CD4-positive, alpha-beta memory T cell (primary cell): ENCODE measurements at regions not wholly inside any gene's neighbourhood (a gene's known extent, or its start where the extent isn't known, plus 50 kb on each side); places are given as distances from the start of the nearest gene placed in this dataset.
"Not testable (repeated sequence)": the region's sequence is repeated elsewhere in the genome, so short reads cannot be mapped to it uniquely, and the experiment has no call there.

Experiments used
- CTCF ChIA-PET: fragments of 350-600 bp; sonication (Branson Sonifier 250); formaldehyde crosslinking; loops from one replicate; lab custom pipeline; 2021; ENCODE audit warnings: inconsistent platforms; ENCODE audit not compliant: partially characterized antibody; lab: Charles Lee
- POLR2A ChIA-PET: fragments of 350-600 bp; sonication (Branson Sonifier 250); formaldehyde crosslinking; loops from one replicate; lab custom pipeline; 2021; ENCODE audit not compliant: partially characterized antibody; lab: Charles Lee
- DNase-seq, 5 donors: peaks; one replicate each; pipeline versions ENCODE4 v3.0.0 to v3.0.0-alpha.2; 2020 to 2022; ENCODE audit warnings: mixed read lengths in 1 of 5
- H3K27ac ChIP-seq: one replicate; pipeline ENCODE4 v1.7.0; 2013; ENCODE audit warnings: low read depth, low read length
- H3K27me3 ChIP-seq: 2 replicates; pipeline ENCODE4 v1.7.0; 2013; ENCODE audit warnings: mild to moderate bottlenecking, low read length, moderate library complexity; ENCODE audit not compliant: insufficient read depth
- H3K36me3 ChIP-seq: 2 replicates; pipeline ENCODE4 v1.7.0; 2013; ENCODE audit warnings: mild to moderate bottlenecking, low read length, moderate library complexity; ENCODE audit not compliant: insufficient read depth
- H3K4me1 ChIP-seq: 2 replicates; pipeline ENCODE4 v1.7.0; 2013; ENCODE audit warnings: mild to moderate bottlenecking, low read length, moderate library complexity; ENCODE audit not compliant: insufficient read depth
- H3K4me3 ChIP-seq, 2 donors: one replicate each; pipeline ENCODE4 v1.7.0; 2013; ENCODE audit warnings: low read length in 2 of 2, mild to moderate bottlenecking in 1 of 2
- H3K9me3 ChIP-seq, 2 donors: one replicate each; pipeline ENCODE4 v1.7.0; 2013; ENCODE audit warnings: low read length in 2 of 2, control low read depth in 1 of 2; ENCODE audit not compliant: control insufficient read depth in 1 of 2
- H3K27ac Mint-ChIP-seq, 7 donors: one replicate each; pipeline ENCODE4 v1.8.0; 2020 to 2021; ENCODE audit warnings: mixed read lengths in 7 of 7, mild to moderate bottlenecking in 6 of 7, inconsistent platforms in 3 of 7, moderate library complexity in 3 of 7
- H3K27me3 Mint-ChIP-seq, 2 donors: one replicate each; pipeline ENCODE4 v1.8.0; 2020 to 2021; ENCODE audit warnings: mixed read lengths in 2 of 2
- H3K36me3 Mint-ChIP-seq, 2 donors: one replicate each; pipeline ENCODE4 v1.8.0; 2020 to 2021; ENCODE audit warnings: mixed read lengths in 2 of 2, inconsistent platforms in 1 of 2, mild to moderate bottlenecking in 1 of 2
- H3K4me1 Mint-ChIP-seq, 4 donors: one replicate each; pipeline ENCODE4 v1.8.0; 2020 to 2021; ENCODE audit warnings: mixed read lengths in 4 of 4, mild to moderate bottlenecking in 1 of 4
- H3K4me3 Mint-ChIP-seq, 8 donors: one replicate each; pipeline ENCODE4 v1.8.0; 2020 to 2021; ENCODE audit warnings: mixed read lengths in 8 of 8, mild to moderate bottlenecking in 7 of 8, moderate library complexity in 6 of 8, inconsistent platforms in 3 of 8
- H3K9me3 Mint-ChIP-seq, 8 donors: one replicate each; pipeline ENCODE4 v1.8.0; 2020 to 2021; ENCODE audit warnings: mixed read lengths in 8 of 8, mild to moderate bottlenecking in 5 of 8, inconsistent platforms in 3 of 8, moderate library complexity in 1 of 8
- intact Hi-C: fragments of 100-400 bp; cut with micrococcal nuclease; formaldehyde crosslinking; loops from one replicate; pipeline ENCODE4 v1.15.1; 2023

- no peaks in the 10 kb centered on the region for H3K36me3 Mint-ChIP-seq
- Histone ChIP-seq H3K27ac (no peak overlapping the region), H3K4me1 (no peaks in the 10 kb centered on the region), H3K4me3 (no peak overlapping the region), H3K36me3 (no peaks in the 10 kb centered on the region), H3K9me3 (no peaks in the 10 kb centered on the region), H3K27me3 (no peaks in the 10 kb centered on the region)
- H3K4me3 Mint-ChIP-seq: no peak overlapping the region
- H3K4me1 Mint-ChIP-seq: peaks cover 6 to 12% (median 8%) of the 10 kb centered on the region in 4 donors
- intact Hi-C loops: loop anchor here (5.0 kb wide), 1 partner anchor 140 kb away; no protein-coding TSS in a partner anchor
- ChIA-PET CTCF (interaction anchor here (0.7 to 5.9 kb wide), 33 partner anchors 9 to 321 kb away, joined by 3 to 68 read pairs (median 4); no protein-coding TSS in a partner anchor), POLR2A (interaction anchor here (1.1 to 1.2 kb wide), 2 partner anchors 23 to 28 kb away, joined by 3 read pairs; no protein-coding TSS in a partner anchor)
- peak overlapping the region in 1 of 7 donors; percentile 10 for H3K27ac Mint-ChIP-seq
- H3K9me3 Mint-ChIP-seq: no peaks in the 10 kb centered on the region
- peak; percentile 35 to 49 (median 45) for DNase-seq
- no peaks in the 10 kb centered on the region for H3K27me3 Mint-ChIP-seq
Measured at GRCh38 chr17:64736804-64737492, 74.8 kb upstream of the SMURF2 start.

GRCh38 chr17:64732336-64733006 lies 70.4 kb upstream of the SMURF2 start:
- H3K4me1 ChIP-seq: no peaks in the 10 kb centered on the region
- no peaks in the 10 kb centered on the region for H3K36me3 ChIP-seq
- intact Hi-C loops: no loop called here
- no peak overlapping the region for H3K27ac Mint-ChIP-seq
- no peaks in the 10 kb centered on the region for H3K36me3 Mint-ChIP-seq
- H3K4me1 Mint-ChIP-seq: peaks cover 5 to 6% (median 6%) of the 10 kb centered on the region in 4 donors
- H3K4me3 Mint-ChIP-seq: no peak overlapping the region
- no peaks in the 10 kb centered on the region for H3K27me3 ChIP-seq
- peaks cover 0 to 2% (median 0%) of the 10 kb centered on the region in 8 donors for H3K9me3 Mint-ChIP-seq
- H3K27me3 Mint-ChIP-seq: no peaks in the 10 kb centered on the region
- POLR2A ChIA-PET: no interaction called here
- no peak overlapping the region for H3K27ac ChIP-seq
- no peak overlapping the region for H3K4me3 ChIP-seq
- no peaks in the 10 kb centered on the region for H3K9me3 ChIP-seq
- CTCF ChIA-PET: no interaction called here
- no peak for DNase-seq

- CTCF ChIA-PET, H3K4me1 ChIP-seq, intact Hi-C loops, H3K9me3 ChIP-seq, H3K36me3 Mint-ChIP-seq, H3K4me1 Mint-ChIP-seq, H3K27me3 ChIP-seq, H3K27me3 Mint-ChIP-seq, POLR2A ChIA-PET, DNase-seq, H3K4me3 Mint-ChIP-seq, H3K4me3 ChIP-seq, H3K27ac Mint-ChIP-seq, H3K36me3 ChIP-seq, H3K27ac ChIP-seq, H3K9me3 Mint-ChIP-seq: not testable (repeated sequence)
Measured at GRCh38 chr17:64730023-64730422, 67.9 kb upstream of the SMURF2 start.

GRCh38 chr17:64729201-64729600 lies 67.1 kb upstream of the SMURF2 start:
- CTCF ChIA-PET: no interaction called here
- H3K9me3 Mint-ChIP-seq: peaks cover 0 to 2% (median 0%) of the 10 kb centered on the region in 8 donors
- H3K27me3 Mint-ChIP-seq: no peaks in the 10 kb centered on the region
- intact Hi-C loops: no loop called here
- H3K4me3 Mint-ChIP-seq: no peak overlapping the region
- no peak overlapping the region for H3K27ac ChIP-seq
- H3K36me3 Mint-ChIP-seq: no peaks in the 10 kb centered on the region
- H3K4me1 Mint-ChIP-seq: no peaks in the 10 kb centered on the region
- no peak overlapping the region for H3K27ac Mint-ChIP-seq
- no peak for DNase-seq
- no peaks in the 10 kb centered on the region for H3K4me1 ChIP-seq
- POLR2A ChIA-PET: no interaction called here
- H3K36me3 ChIP-seq: no peaks in the 10 kb centered on the region
- no peaks in the 10 kb centered on the region for H3K9me3 ChIP-seq
- no peak overlapping the region for H3K4me3 ChIP-seq
- no peaks in the 10 kb centered on the region for H3K27me3 ChIP-seq

GRCh38 chr17:64728041-64728695 lies 66.1 kb upstream of the SMURF2 start:
- no peak for DNase-seq
- no peak overlapping the region for H3K4me3 Mint-ChIP-seq
- H3K36me3 Mint-ChIP-seq: no peaks in the 10 kb centered on the region
- H3K27ac ChIP-seq: no peak overlapping the region
- POLR2A ChIA-PET: interaction anchor here (1.2 kb wide), 1 partner anchor 87 kb away, joined by 3 read pairs; no protein-coding TSS in a partner anchor
- CTCF ChIA-PET: interaction anchor here (1.3 to 1.4 kb wide), 2 partner anchors 8 to 79 kb away, joined by 3 to 6 read pairs; no protein-coding TSS in a partner anchor
- no peaks in the 10 kb centered on the region for H3K4me1 ChIP-seq
- H3K27me3 Mint-ChIP-seq: no peaks in the 10 kb centered on the region
- H3K27ac Mint-ChIP-seq: peak overlapping the region in 1 of 7 donors; percentile 17
- intact Hi-C loops: no loop called here
- H3K4me3 ChIP-seq: no peak overlapping the region
- H3K27me3 ChIP-seq: no peaks in the 10 kb centered on the region
- H3K9me3 Mint-ChIP-seq: peaks cover 0 to 2% (median 0%) of the 10 kb centered on the region in 8 donors
- H3K9me3 ChIP-seq: no peaks in the 10 kb centered on the region
- no peaks in the 10 kb centered on the region for H3K36me3 ChIP-seq
- H3K4me1 Mint-ChIP-seq: no peaks in the 10 kb centered on the region

- H3K4me1 Mint-ChIP-seq, H3K27me3 ChIP-seq, H3K4me1 ChIP-seq, H3K4me3 Mint-ChIP-seq, H3K27ac ChIP-seq, intact Hi-C loops, H3K36me3 Mint-ChIP-seq, H3K4me3 ChIP-seq, POLR2A ChIA-PET, H3K27me3 Mint-ChIP-seq, H3K27ac Mint-ChIP-seq, H3K9me3 ChIP-seq, CTCF ChIA-PET, DNase-seq, H3K9me3 Mint-ChIP-seq, H3K36me3 ChIP-seq: not testable (repeated sequence)
Measured at GRCh38 chr17:64726025-64726424, 63.9 kb upstream of the SMURF2 start.

- H3K4me3 ChIP-seq, intact Hi-C loops, H3K27ac Mint-ChIP-seq, H3K27me3 Mint-ChIP-seq, DNase-seq, H3K36me3 Mint-ChIP-seq, H3K27ac ChIP-seq, H3K27me3 ChIP-seq, H3K4me1 ChIP-seq, H3K4me1 Mint-ChIP-seq, H3K36me3 ChIP-seq, POLR2A ChIA-PET, H3K9me3 Mint-ChIP-seq, H3K4me3 Mint-ChIP-seq, H3K9me3 ChIP-seq: not testable (repeated sequence)
- CTCF ChIA-PET: interaction anchor here (0.5 to 0.9 kb wide), 2 partner anchors 12 to 447 kb away, joined by 3 to 5 read pairs; no protein-coding TSS in a partner anchor
Measured at GRCh38 chr17:64724246-64724645, 62.1 kb upstream of the SMURF2 start.
